ENCODE measurements at regions not wholly inside any gene's neighbourhood (a gene's known extent, or its start where the extent isn't known, plus 50 kb on each side); places are given as distances from the start of the nearest gene placed in this dataset.
A peak's percentile ranks its signal among the peaks of the same experiment; 100 is the strongest.

GRCh38 chr11:111099028-111099713 lies 146.4 kb upstream of the POU2AF2 start:
- no peak for FAIRE-seq
- no peak for DNase-seq (ENCODE audit: extremely low spot score, insufficient read length, low read depth)

- DNase-seq (ENCODE audit: extremely low spot score, insufficient read length, low read depth): no peak
- FAIRE-seq: peak; percentile 65
Measured at GRCh38 chr11:111098091-111098490, 147.4 kb upstream of the POU2AF2 start.

GRCh38 chr11:111097191-111097590 lies 148.3 kb upstream of the POU2AF2 start:
- FAIRE-seq (no peak), DNase-seq (ENCODE audit: extremely low spot score, insufficient read length, low read depth) (no peak)

GRCh38 chr11:111095327-111095726 lies 150.2 kb upstream of the POU2AF2 start:
- peak; percentile 53 for FAIRE-seq

GRCh38 chr11:111093061-111093460 lies 152.5 kb upstream of the POU2AF2 start:
- DNase-seq (ENCODE audit: extremely low spot score, insufficient read length, low read depth) (no peak), FAIRE-seq (peak; percentile 73)

More at GRCh38 chr11:111095327-111095726, 150.2 kb upstream of the POU2AF2 start:
- no peak for DNase-seq (ENCODE audit: extremely low spot score, insufficient read length, low read depth)

- FAIRE-seq (no peak), DNase-seq (ENCODE audit: extremely low spot score, insufficient read length, low read depth) (no peak)
Measured at GRCh38 chr11:111091321-111091938, 154.1 kb upstream of the POU2AF2 start.

- DNase-seq (ENCODE audit: extremely low spot score, insufficient read length, low read depth): no peak
- no peak for FAIRE-seq
Measured at GRCh38 chr11:111089759-111090158, 155.8 kb upstream of the POU2AF2 start.

- DNase-seq (ENCODE audit: extremely low spot score, insufficient read length, low read depth): no peak
- no peak for FAIRE-seq
Measured at GRCh38 chr11:111088847-111089355, 156.6 kb upstream of the POU2AF2 start.

- no peak for FAIRE-seq
Measured at GRCh38 chr11:111086058-111086457, 159.5 kb upstream of the POU2AF2 start.

GRCh38 chr11:111082664-111083063 lies 162.9 kb upstream of the POU2AF2 start:
- FAIRE-seq (no peak), DNase-seq (ENCODE audit: extremely low spot score, insufficient read length, low read depth) (no peak)

More at GRCh38 chr11:111086058-111086457, 159.5 kb upstream of the POU2AF2 start:
- no peak for DNase-seq (ENCODE audit: extremely low spot score, insufficient read length, low read depth)

GRCh38 chr11:111081021-111081511 lies 164.5 kb upstream of the POU2AF2 start:
- no peak for DNase-seq (ENCODE audit: extremely low spot score, insufficient read length, low read depth)
- no peak for FAIRE-seq

GRCh38 chr11:111077530-111078322 lies 167.8 kb upstream of the POU2AF2 start:
- FAIRE-seq: no peak
- no peak for DNase-seq (ENCODE audit: extremely low spot score, insufficient read length, low read depth)

GRCh38 chr11:111069066-111069465 lies 176.5 kb upstream of the POU2AF2 start:
- FAIRE-seq (no peak), DNase-seq (ENCODE audit: extremely low spot score, insufficient read length, low read depth) (no peak)

GRCh38 chr11:111067994-111068393 lies 177.5 kb upstream of the POU2AF2 start:
- FAIRE-seq: no peak

GRCh38 chr11:111066846-111067245 lies 178.7 kb upstream of the POU2AF2 start:
- DNase-seq (ENCODE audit: extremely low spot score, insufficient read length, low read depth): no peak
- no peak for FAIRE-seq

More at GRCh38 chr11:111067994-111068393, 177.5 kb upstream of the POU2AF2 start:
- no peak for DNase-seq (ENCODE audit: extremely low spot score, insufficient read length, low read depth)

GRCh38 chr11:111063726-111064517 lies 181.6 kb upstream of the POU2AF2 start:
- FAIRE-seq (no peak), DNase-seq (ENCODE audit: extremely low spot score, insufficient read length, low read depth) (no peak)

GRCh38 chr11:111062420-111062819 lies 183.1 kb upstream of the POU2AF2 start:
- no peak for DNase-seq (ENCODE audit: extremely low spot score, insufficient read length, low read depth)
- no peak for FAIRE-seq

GRCh38 chr11:111059726-111060125 lies 185.8 kb upstream of the POU2AF2 start:
- FAIRE-seq: no peak
- no peak for DNase-seq (ENCODE audit: extremely low spot score, insufficient read length, low read depth)

GRCh38 chr11:111049131-111049530 lies 196.4 kb upstream of the POU2AF2 start:
- FAIRE-seq: no peak
- DNase-seq (ENCODE audit: extremely low spot score, insufficient read length, low read depth): no peak

- FAIRE-seq (no peak), DNase-seq (ENCODE audit: extremely low spot score, insufficient read length, low read depth) (no peak)
Measured at GRCh38 chr11:111047374-111047773, 198.2 kb upstream of the POU2AF2 start.
